Stimulated activated naive CD4-positive, alpha-beta T cell treated with Interleukin-2 at 50 U/mL for 16 hours (primary cell): ENCODE measurements at regions not wholly inside any gene's neighbourhood (a gene's known extent, or its start where the extent isn't known, plus 50 kb on each side); places are given as distances from the start of the nearest gene placed in this dataset.
"Not testable (repeated sequence)": the region's sequence is repeated elsewhere in the genome, so short reads cannot be mapped to it uniquely, and the experiment has no call there.

Source experiments
- DNase-seq: peaks from one replicate; lab custom pipeline; 2025; lab: John Stamatoyannopoulos, UW

DNA sequence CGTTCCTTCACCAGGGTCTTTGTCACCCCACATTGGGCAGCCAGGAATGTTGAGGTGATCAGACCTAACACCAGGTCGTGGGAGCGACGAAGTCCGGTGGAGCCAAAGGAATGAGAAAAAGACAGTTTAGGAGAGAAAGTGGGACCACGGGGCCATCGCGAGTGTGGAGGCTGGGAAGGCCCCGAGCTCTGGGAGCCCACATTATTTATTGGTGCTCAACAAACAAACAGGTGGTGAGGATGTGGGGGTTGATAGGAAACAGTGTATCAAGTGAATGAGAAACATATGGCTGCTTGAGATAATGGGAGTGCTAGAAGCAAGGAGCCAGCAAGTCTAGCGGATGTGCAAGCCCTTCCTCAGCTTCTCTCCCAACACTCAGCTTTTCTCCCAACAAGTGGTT is 287.1 kb upstream of the SGK1 start:
- DNase-seq = no peak

DNA sequence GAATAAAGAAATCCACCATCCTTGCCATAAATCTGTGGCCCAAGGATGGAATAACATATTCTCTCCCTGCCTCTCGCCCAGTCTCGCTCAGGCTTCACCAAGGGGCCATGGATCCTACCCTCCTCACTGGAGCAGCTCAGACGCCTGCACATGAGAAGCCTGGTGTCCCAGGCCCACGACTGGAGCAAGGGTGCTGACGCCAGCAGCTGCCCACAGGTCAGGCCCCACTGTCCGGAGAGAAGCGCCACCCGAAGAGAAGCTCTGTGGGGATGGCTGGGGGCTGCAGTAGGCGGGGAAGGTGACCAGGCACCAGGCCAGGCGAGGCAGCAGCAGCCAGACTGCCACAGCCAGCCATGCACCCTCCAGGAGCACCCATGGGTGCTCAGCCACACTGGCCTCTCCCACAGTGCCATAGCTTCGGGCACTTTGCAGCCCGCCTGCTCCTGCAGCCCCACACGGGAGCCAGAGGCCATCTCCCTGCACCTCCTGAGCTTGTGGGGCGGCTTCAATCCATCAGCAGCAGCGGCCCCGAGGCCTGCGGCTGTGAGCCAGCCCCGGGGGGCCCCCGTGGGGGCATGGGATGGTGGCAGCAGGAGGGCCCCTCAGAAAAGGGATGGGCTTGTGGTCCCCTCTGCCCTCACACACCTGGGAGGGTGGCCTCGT is 286.2 kb upstream of the SGK1 start:
- DNase-seq = no peak

DNA sequence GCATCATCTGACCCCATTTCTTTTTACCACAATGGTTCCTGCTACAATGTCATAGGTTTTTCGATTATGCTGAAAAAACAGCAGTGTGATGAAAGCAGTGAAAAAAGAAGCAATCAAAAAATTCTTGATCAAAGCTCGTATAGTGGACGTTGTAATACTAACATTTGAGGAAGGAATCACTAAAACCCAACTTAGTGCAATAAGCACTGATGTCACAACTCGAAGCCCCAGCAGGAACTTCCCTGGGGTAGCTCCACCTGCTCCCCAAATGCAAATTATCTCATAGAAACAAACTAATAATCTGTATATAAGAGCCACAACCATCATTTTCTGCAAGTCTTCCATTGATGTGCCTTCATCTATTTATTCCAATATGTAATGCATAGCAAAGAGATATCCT is 285.6 kb upstream of the SGK1 start:
- no peak for DNase-seq

DNA sequence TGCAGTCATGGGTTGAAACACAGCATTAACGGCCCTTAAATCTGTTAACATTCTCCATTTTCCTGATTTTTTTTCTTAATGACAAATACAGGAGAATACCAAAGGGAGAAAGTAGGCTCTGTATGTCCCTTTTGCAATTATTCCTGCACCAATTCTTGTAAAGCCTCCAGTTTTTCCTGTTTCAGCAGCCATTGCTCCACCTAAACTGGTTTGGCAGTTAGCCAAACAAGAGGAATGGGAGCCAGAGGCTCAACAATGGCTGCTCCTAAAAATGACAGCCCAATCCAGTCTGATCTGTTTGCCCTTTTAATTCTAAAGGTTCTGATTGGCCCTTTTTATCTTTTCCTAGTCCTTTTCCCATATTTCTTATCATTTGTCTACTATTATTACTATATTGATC is 284.2 kb upstream of the SGK1 start:
- DNase-seq = no peak

DNA sequence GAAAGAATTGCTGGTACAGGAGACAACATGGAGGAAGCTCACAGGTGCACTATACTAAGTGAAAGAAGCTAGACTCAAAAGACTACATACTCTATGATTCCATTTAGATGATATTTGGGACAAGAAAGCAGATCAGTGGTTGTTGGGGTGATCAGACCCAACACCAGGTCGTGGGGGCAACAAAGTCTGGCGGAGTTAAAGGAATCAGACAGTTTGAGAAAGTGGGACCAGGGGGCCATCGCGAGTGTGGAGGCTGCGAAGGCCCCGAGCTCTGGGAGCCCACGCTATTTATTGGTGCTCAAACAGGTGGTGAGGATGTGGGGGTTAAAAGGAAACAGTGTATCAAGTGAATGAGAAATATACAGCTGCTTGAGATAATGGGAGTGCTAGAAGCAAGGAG is 282.8 kb upstream of the SGK1 start:
- DNase-seq = no peak

DNA sequence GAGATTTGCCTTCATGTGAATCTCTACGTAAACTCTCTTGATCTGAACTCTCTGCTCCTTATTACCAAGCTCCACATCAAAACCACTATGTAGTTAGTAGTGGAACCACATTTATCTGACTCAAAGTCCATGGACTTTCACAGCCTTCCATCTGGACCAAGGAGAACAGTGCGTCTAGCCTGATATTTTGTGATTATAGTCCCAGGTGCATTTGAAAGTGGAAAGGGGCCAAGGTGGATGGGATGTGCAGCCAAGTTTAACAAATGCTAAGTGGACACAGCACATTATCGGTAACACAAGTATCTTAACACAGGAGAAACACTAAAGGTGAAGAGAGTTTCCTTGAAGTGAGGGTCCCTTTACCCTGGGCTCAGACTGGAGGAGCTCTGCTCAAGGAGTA is 281.2 kb upstream of the SGK1 start:
- no peak for DNase-seq

DNA sequence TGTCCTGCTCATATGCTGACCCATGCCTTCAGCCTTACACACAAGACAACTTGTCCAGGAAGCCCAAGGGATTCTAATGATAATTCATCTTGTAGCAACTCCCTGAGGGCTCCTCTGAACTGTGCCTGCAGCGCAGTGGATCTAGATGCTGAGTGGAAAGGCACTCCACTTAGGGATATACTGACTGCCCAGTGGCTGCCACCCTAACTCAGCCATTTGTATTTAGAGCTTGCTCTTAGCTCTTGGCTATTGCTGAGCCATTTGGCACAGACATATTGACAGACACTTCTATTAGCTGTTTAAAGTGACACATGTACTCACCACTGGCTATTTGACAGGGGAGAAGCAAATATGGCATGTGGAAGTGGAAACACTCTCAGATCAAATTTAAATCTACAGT is 278.3 kb upstream of the SGK1 start:
- no peak for DNase-seq

DNA sequence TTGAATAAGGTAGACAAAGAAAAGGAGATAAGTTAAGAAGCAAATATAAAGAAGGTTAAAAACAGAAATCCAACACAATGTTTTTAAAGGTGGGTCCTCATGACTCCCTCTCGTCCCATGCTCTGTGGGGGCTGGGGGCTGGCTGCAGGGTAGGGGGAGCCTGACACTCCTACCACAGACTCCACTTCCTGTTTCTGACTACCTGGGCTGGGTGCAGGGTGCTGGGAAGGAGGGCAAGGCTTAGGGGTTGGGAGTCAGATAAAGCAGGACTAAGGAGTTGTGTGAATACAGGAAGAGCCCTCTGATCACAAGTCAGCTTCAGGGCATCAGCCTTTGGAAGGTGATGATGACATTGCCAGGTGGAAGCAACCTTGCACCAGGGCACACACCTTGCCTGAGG is 277.0 kb upstream of the SGK1 start:
- no peak for DNase-seq

DNA sequence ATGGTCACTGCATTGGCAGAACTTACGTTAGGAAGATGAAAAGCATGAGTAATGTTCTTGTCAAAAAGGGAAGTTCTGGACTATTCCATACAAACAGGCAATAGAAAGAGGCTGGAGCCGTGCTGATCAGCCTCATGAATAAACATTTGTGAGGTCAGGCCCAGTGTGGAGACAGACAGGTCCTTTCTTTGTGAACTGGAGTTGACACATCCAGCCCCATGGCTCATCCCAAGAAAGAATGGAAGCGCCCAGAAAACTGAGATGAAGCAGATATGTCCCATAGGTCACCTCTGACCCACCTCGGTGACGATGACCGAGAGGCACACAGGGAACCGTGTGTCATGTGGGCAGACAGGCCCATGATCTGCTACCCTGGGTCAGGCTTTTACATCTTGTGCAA is 276.0 kb upstream of the SGK1 start:
- no peak for DNase-seq

DNA sequence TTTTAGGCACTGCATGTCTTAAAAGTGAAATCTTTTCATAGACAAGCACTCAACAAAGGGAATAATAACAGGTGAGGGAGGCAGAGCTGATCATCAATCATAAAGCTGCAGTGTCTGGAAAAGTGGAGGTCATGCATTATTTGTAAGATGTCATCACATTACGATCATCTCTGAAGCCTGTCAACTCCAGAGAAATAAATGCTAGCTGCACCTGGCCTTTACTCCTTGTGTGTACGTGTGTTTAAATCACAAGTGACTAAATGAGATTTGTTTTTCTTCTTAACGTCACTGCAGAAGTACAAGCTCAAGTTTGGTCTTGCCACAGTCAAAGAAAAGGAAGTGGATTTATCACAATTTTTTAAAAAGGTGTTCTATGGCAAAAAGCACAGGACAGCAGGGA is 275.5 kb upstream of the SGK1 start:
- no peak for DNase-seq

DNA sequence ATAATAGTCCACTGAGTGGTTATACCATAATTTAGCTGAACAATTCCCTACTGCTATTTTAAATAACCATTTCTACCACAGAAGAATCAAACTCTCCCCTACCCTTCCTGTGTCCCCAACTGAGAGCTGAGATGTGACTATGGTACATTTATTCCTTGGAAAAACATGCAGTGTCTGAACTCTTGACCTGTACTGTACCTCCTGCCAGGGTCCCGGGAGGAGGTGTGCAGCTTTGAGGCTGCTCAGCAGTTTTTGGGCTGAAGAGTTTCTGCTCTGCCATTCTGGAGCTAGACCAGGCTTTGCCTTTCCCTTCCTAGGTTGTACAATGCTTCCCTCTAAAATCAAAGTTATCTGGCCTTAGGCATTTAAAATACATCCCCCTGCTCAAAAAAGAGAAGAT is 275.1 kb upstream of the SGK1 start:
- no peak for DNase-seq

DNA sequence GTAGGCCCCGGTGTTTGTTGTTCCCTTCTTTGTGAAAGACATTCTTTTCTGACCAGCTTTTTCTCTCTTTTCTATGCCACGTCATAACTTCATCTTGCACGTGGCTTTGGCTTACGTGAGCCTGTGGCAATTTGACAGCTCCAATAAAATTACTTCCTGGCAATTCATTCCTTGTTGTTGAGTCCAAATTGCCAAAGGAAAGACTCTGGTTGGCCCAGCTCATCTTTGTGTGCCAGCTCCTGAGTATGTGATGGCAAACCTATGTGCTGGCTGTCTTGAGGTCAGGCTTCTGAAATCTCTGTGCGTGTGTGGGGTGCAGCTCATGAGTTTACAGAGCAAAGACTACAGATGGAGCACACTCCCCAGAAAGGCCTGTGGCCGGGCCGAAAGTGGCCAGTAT is 272.5 kb upstream of the SGK1 start:
- DNase-seq = no peak

DNA sequence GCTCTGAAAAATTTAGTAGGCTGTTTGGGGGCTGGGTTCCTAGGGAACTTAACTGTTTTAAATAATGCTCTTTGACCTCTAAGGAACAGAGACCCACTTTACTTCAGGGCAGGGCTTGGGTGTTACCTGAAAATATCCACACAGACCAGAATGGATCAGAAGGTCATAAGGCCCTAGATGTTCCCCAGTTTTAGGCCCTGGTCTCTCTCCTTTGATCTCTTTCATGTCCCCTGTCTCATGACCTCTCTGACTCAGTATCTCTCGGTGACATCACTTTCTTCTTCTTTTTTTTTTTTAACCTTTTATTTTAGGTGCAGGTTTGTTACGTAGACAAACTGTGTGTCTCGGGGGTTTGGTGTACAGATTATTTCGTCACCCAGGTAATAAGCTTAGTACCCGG is 272.1 kb upstream of the SGK1 start:
- no peak for DNase-seq

DNA sequence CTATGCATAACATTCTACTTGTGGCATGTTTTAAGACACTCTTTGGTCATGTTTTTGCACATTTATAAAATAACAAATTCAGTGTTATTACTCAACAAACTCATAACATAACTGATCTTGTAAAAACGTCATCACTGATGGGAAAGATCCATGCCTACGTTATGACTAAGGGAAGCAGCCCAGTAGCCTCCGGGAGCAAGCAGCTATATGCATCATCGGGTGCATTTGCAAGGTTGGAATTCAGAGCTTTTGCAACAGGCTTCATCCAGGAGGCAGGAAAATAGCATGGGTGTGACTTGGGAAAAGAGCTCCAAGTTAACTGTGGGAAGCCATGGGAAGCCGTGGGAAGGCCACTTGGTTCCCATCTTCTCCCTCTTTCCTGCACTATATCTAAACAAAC is 271.6 kb upstream of the SGK1 start:
- DNase-seq = no peak

DNA sequence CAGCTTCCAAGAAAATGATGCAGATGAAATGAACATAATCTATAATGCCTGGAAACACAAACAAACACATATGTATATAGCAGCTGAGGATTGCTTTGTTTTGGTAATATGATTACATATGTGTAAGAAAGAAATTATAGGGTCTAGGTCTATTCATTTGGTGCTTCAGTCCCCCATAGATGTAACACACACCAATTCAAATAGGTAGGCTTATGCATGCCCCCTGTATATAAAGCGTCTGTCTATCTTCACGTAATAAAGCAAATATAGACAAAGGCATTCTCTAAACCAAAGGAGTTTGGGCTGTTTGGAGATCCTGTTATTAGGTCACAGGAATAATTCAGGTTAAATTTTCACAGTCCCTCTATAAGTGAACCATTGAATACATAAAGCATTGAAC is 270.4 kb upstream of the SGK1 start:
- no peak for DNase-seq

DNA sequence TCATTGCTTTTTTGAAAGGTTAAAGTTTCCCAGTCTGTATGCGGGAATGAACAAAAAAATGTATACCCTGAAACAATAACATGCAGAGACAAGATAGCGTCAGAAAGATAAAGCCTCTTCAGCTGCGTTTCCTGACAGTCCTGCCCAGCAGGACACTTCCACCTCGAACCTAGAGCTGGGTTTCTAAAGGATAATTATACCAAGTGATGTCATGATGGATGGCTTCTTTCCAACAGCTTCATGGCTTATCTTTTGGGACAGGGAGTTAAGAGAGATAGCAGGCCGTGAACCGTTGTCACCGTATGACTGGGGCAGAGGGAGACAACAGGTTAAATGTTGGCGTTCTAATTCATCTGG is 267.6 kb upstream of the SGK1 start:
- no peak for DNase-seq

DNA sequence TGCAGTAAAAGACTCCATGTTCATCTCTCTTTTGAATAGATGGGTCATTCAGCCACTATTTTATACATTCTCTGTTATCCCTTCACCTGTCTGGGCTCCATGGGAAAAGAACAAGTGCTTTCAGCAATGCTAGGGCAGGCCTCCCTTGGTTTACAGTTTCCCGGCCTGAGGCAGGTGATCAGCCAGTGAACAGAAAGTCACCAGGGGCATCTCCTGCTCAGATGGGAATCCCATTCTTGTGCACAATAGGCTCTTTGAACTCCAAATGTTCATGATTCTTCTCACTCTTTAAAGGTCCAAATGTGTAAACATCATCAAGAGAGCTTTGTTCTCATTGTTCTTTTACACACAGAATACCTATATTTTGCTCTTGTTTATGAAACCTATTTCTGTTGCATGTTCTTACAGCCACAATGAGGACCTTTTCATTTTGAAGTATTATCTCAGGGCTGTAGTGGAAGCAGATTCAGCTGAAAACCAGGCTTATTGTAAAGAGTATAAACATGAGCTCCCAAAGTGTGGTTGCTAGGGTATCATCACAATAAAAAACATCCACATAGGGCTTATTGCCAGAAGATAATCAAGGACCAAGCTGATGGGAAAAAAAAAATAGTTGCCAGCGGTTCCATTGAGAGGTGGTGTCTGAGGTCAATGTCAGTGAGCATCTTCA is 267.1 kb upstream of the SGK1 start:
- DNase-seq = no peak

DNA sequence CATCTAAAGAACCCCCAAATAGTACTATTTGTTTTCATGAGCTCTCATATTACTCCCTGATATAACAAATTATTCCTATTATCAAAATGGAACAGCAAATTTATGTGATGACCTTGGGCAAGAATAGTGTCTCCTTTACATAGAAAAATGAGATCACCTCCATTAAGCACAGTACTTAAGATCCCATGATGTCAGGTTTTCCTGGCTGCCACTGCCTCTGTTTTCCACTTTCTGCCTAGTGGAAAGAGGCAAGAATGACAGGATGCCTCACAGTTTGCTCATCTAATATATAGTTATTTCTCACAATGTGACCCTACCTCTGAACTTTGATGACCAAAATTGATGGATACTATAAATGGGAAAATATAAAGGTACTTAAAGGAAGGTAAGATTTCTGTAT is 260.1 kb upstream of the SGK1 start:
- DNase-seq = no peak

DNA sequence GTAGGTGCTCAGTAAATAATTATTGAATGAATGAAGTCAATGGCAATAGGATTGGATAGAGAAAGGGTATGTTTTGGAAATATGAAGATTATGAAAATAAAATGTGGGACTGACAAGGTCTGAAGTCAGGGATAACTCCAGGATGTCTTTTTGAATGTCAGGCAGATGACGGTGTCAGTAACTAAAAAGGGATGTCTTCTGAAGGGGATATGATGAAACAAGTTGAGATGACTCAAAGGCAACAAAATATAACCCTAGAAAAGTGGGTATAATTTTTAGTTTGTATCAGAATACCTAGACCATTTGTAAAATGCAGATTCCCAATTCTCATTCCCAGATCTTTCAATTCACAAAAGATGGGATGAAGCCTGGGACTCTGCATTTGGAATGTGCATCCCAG is 257.3 kb upstream of the SGK1 start:
- DNase-seq = no peak

DNA sequence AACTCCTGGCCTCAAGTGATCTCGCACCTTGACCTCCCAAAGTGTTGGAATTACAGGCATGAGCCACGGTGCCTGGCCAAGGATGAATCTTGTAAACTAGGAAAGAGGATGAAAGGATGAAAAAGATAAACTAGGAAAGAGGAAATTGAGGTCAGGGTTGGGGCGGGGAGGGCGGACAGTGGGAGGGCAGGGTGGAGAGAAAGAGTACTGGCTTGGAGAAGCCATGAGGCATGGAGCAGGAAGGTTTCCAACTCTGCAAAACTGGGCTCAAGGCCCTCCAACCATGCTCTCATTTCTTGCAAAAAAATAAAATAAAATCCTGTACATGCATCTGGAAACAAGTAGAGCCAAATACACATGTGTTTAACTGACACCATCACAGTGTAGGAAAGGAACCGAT is 256.6 kb upstream of the SGK1 start:
- DNase-seq = no peak

DNA sequence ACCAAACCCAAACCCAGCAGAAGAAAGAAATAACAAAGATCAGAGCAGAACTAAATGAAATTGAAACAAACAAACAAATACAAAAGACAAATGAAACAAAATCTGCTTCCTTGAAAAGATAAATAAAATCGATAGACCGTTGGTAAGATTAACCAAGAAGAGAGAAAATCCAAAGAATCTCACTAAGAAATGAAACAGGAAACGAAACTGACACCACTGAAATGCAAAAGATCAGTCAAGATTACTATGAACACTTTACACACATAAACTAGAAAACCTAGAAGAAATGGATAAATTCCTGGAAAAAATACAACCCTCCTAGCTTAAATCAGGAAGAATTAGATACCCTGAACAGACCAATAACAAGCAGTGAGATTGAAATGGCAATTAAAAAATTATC is 252.1 kb upstream of the SGK1 start:
- DNase-seq = not testable (repeated sequence)

DNA sequence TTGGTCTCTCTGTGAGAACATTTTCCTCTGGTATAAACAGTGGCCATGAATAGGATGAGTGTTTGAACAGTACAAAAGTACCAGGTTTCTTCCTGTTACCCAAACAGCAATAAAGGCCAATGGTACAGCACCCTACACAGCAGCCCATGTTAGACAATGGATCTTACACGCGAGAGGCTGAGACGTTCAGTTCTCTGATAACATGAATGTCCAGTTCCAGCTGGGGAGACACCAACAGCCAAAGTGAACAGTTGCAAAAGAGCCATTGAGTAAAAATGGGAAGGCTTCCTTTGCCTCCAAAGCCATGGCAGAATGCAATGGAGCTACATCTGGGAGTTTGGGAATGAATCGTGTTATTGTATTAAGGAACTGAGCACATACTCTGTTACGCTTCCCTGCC is 246.8 kb upstream of the SGK1 start:
- no peak for DNase-seq

DNA sequence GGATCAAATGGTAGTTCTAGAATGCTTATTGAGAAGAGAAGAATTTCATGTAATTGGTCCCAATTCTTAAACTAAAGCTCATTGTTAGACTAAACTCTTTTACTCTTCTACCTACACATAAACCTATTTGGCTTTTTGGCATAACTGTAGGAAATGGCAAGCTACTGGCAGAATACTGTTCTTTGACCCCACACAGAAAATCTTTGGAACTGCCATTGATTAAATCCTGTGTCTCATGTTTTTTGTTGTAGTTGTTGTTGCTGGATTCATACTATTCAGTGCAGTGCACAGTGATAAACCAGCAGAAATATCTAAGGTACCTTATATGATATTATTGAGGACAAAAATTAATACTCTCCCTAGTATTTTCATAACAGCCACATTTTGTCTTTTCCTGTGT is 242.1 kb upstream of the SGK1 start:
- DNase-seq = no peak

DNA sequence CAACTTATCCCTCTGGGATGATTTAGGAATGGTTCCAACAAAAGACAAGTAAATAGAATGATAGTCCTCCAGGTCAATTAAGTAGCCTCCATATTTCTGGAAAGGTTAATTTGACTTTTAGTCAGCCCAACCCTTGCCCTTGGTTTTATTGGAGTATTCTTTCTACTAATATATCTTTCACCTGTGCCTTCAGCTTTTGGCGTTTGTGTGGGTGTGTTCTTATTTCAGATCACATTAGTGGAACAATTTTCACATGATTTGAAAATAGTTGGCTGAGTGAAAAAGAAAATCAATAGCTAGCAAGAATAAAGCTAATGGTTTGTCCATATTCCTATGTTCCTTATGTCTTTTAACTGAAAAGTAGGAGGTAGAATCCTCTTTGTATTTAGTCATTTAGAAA is 239.6 kb upstream of the SGK1 start:
- DNase-seq = no peak

DNA sequence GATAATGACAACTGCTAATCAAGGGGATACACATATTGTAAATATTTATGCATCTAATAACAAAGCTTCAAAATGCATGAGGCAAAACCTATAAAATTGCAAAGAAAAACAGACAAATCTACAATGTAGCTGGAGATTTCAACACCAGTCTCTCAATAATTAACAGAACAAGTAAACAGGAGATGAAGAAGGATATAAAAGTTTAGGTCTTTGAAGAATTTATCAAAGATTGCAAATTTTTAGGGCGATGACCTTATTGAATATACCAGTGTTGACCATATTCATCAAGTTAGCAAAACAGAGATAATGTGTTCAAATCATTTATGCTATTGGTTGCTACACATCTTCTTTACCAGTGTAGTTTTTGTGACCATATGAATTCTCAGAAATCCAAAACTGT is 237.8 kb upstream of the SGK1 start:
- no peak for DNase-seq
